Kidney glomerular epithelial cell (primary cell): ENCODE measurements at regions not wholly inside any gene's neighbourhood (a gene's known extent, or its start where the extent isn't known, plus 50 kb on each side); places are given as distances from the start of the nearest gene placed in this dataset.
A peak's percentile ranks its signal among the peaks of the same experiment; 100 is the strongest.

Experiments used
- DNase-seq: peaks from one replicate; lab custom pipeline; 2025; lab: John Stamatoyannopoulos, UW

GRCh38 chr20:24138951-24139350, 150.4 kb upstream of the GGTLC1 start:
- no peak for DNase-seq

- DNase-seq: no peak
Measured at GRCh38 chr20:24138196-24138857, 149.7 kb upstream of the GGTLC1 start.

GRCh38 chr20:24136659-24137246, 148.2 kb upstream of the GGTLC1 start:
- no peak for DNase-seq

- DNase-seq: no peak
Measured at GRCh38 chr20:24135781-24136180, 147.2 kb upstream of the GGTLC1 start.

GRCh38 chr20:24134930-24135329, 146.4 kb upstream of the GGTLC1 start:
- no peak for DNase-seq

- DNase-seq: no peak
Measured at GRCh38 chr20:24134284-24134683, 145.7 kb upstream of the GGTLC1 start.

GRCh38 chr20:24132246-24132645, 143.7 kb upstream of the GGTLC1 start:
- DNase-seq: peak; percentile 34

GRCh38 chr20:24131684-24132083, 143.1 kb upstream of the GGTLC1 start:
- DNase-seq: no peak

GRCh38 chr20:24131281-24131680, 142.7 kb upstream of the GGTLC1 start:
- DNase-seq: no peak

GRCh38 chr20:24129641-24130040, 141.1 kb upstream of the GGTLC1 start:
- no peak for DNase-seq

GRCh38 chr20:24124951-24125650, 136.5 kb upstream of the GGTLC1 start:
- no peak for DNase-seq

- no peak for DNase-seq
Measured at GRCh38 chr20:24124003-24124402, 135.4 kb upstream of the GGTLC1 start.

- DNase-seq: no peak
Measured at GRCh38 chr20:24118441-24119175, 130.0 kb upstream of the GGTLC1 start.

- no peak for DNase-seq
Measured at GRCh38 chr20:24118034-24118433, 129.5 kb upstream of the GGTLC1 start.

- no peak for DNase-seq
Measured at GRCh38 chr20:24117383-24117782, 128.8 kb upstream of the GGTLC1 start.

- DNase-seq: no peak
Measured at GRCh38 chr20:24116611-24117010, 128.0 kb upstream of the GGTLC1 start.

GRCh38 chr20:24112360-24112759, 123.8 kb upstream of the GGTLC1 start:
- DNase-seq: no peak

GRCh38 chr20:24111858-24112257, 123.3 kb upstream of the GGTLC1 start:
- no peak for DNase-seq

GRCh38 chr20:24109537-24109936, 121.0 kb upstream of the GGTLC1 start:
- no peak for DNase-seq

- no peak for DNase-seq
Measured at GRCh38 chr20:24109008-24109407, 120.4 kb upstream of the GGTLC1 start.

GRCh38 chr20:24108581-24108980, 120.0 kb upstream of the GGTLC1 start:
- DNase-seq: no peak

GRCh38 chr20:24106801-24107445, 118.3 kb upstream of the GGTLC1 start:
- DNase-seq: no peak
